NCI-H460 (cell line): ENCODE measurements at regions not wholly inside any gene's neighbourhood (a gene's known extent, or its start where the extent isn't known, plus 50 kb on each side); places are given as distances from the start of the nearest gene placed in this dataset.
"Not testable (repeated sequence)": the region's sequence is repeated elsewhere in the genome, so short reads cannot be mapped to it uniquely, and the experiment has no call there.

Source experiments
- DNase-seq: peaks from one replicate; pipeline ENCODE4 v3.0.0-alpha.2; 2016; ENCODE audit warnings: low read depth; ENCODE audit errors: extremely low read depth

DNA sequence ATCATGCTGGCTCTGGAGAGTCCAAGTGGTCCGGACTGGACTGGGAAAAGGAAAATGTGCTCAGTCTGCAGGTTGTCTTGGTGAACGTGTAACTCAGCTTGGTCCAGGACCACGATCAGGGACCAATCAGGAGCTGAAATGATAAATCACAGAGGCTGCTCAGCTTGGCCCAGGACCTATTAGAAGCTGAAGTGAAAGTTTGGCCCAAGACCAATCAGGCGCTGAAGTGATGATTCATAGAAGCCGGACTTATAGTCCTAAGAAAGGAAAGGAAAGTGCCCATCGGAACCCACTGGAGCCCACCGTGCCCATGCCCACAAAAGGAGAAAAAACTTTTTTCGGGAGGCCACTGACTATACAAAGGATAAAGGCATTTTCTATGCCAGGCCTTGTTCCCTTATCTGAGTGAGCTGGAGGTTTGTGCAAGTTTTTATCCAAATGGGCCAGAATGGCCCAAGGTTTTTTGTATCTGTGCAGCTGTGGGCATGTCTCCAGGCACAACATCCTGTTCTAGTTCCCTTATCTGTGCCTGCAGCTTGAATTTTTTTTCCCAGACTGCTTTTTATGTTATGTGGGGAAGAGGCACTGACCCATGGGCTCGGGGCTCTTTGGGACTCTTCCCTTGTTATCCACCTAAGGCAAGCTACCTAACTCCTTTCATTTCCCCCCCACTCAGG is 194.4 kb downstream of the FAM133A start:
- no peak for DNase-seq

DNA sequence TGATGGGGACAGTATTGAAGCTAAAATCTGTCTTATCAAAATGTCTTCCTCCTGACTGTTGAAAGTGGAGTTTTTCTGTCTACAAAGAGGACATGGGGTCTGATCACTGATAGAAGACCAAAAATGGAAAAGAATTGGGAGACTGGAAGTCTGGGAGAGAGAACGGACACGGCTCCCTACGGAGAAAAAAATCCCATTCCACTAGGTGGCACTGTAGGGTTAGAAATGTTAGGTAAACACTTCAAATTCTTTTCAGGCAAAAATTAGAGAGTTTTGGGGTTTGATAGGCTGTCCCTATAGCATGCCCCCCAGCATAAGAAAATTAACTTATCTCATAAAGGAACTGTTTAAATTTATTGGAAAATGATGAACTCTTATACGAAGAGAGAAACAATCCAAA is 200.5 kb downstream of the FAM133A start:
- DNase-seq, result peak; percentile 40

DNA sequence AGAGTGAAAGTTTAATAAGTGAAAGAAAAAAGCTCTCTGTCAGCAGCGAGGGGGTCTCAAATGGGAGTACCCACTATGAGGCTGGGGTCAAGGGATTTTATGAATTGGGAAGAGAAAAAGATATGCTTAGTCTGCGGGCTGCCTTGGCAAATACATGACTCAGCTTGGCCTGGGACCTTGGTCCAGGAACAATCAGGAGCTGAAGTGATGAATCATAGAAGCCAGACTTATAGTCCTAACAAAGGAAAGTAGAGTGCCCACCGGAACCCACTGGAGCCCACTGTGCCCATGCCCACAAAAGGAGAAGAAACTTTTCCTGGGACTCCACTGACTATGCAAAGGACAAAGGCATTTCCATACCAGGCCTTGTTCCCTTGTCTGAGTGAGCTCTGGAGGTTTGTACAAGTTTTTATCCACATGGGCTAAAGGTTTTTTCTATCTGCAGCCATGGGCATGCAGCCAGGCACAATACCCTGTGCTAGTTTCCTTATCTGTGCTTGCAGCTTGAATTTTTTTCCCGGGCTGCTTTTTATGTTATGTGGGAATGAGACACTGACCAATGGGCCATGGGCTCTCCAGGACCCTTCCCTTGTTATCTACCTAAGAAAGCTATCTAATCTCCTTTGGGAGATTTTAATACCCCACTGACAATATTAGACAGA is 201.7 kb downstream of the FAM133A start:
- DNase-seq, result no peak

DNA sequence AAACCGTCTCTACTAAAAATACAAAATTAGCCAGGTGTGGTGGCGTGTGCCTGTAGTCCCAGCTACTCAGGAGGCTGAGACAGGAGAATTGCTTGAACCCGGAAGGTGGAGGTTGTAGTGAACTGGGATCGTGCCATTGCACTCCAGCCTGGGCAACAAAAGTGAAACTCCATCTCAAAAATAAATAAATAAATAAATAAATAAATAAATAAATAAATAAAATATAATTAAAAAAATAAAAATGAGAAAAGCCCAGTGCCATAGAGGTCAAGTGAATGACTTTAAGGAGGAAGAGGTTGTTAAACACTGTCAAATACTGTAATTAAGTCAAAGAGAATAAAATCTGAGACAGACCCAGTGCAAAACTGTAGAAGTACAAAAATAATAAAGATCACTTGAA is 247.0 kb downstream of the FAM133A start:
- DNase-seq, result not testable (repeated sequence)

DNA sequence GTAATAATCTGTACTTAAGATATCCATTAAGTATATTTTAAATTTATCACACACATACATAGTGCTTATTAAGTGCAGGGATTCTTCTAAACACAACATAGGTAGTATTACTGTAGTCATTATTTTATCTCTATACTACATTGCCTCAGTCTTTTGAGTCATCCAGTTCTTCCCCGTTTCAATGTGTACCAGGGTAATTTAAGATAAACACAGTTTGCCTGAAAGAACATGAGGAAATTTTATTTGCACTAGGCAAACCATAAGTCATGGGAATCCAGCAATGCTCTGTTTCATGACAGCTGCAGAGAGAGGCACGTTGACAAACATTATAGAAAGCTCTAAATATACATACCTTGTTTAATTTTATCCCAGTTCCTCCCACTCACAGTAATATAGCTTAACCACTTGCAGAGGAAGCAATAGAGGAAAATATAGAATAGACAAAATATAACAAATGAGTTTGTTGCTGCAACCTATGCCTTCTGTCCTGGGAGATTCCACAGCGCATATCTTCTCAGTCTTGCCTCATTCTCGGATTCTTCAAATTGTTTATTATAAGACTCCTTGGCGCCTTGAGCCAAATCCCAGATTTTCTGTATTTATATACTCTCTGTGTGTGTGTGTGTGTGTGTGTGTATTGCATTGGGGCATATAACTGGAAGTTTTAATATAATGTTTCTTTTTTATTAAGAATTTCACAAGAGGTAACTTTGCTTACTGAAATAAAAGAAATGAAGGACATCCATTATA is 258.6 kb downstream of the FAM133A start:
- DNase-seq, result no peak

DNA sequence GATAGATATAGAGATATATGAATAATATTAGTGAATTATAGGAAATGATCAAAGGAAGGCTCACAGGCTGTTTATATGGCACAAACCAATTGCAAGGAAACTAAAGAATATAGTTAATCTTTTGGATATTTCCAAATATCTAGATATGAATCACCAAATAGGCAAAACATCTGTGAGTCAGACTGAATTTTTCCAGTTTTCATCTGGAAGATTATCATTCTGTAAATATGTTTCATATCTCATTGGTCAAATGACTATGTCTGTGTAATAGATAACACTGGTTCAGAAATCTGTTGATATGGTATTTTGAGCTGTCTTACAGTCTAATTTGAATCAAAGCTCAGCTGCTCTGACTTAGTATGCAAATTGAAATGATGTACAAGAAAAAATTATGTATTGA is 303.6 kb downstream of the FAM133A start:
- no peak for DNase-seq

DNA sequence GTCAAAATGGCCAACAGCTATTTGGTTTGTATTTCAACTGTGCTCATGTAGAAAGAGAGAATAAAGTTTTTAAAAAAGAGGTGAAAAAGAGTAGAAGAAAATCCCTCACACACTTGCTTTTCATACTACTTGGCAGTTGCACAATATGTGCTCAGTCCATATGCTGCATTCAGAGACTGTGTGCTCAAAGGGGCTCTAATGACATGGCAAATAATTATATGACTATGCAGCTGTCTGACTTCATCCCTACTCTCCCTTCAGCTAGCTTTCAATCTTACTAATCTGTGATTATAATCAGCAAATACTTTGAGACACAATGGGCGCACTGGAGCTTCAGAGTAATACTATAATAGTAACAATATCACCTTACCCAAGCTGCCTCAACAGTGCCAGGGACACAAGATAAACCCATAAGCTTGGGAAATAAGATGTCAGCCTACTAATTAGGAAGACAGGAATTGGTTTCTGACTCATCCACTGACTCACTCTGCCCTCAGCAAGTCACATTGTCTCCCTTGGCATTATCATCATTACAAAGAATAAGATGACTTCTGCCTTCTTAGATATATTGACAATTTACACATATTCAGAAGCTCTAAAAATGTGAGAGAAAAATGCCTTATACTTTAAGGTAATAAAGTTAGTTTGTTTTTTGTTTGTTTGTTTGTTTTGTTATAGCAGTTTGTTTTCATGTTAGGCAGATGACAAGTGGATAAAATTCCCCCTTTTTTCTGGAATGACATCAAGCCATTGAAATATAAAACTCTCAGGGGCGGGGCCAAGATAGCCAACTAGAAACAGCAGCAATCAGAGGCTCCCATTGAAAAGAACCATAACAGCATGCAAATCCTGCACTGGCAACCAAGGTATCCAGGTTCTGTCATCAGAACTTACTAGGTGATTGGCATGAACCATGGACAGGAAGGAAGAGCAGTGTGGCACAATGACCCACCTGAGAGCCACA is 311.6 kb downstream of the FAM133A start:
- DNase-seq, result peak; percentile 30
